ENCODE measurements at regions not wholly inside any gene's neighbourhood (a gene's known extent, or its start where the extent isn't known, plus 50 kb on each side); places are given as distances from the start of the nearest gene placed in this dataset.

DNA sequence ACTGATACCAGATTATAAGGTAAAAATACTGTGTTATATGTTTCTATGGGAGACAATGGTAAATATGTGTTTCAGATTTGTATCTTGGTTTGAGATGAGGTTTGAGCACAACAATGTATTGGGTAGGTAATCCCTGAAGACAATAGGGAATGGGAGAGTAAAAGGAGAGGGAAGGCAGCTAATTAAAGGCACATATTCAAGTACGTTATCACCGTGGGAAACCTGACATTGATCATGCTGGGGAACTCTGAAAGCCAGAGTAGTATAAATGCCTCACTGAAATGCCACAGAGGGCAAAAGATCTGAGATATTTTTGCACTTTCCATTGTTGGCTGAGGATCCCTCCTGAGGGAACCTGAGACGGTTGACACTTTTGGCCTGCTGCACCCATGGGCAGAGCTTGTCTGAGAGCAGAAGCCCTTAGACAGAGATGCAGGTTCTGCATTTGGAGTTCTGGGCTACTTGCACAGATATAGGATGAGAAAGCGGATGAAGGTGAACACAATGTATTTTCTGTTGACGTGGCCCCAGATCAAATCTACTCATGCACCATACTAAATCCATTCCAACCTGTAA is 506.7 kb downstream of the PCDH18 start:
- TF ChIP-seq CTCF (IDR thresholded peaks at IDR 0.05) (no peak), NR3C1 (IDR thresholded peaks at IDR 0.05) (no peak)

All from A549 (cell line).